HG03045 (cell line): ENCODE measurements at regions not wholly inside any gene's neighbourhood (a gene's known extent, or its start where the extent isn't known, plus 50 kb on each side); places are given as distances from the start of the nearest gene placed in this dataset.
"Not testable (repeated sequence)": the region's sequence is repeated elsewhere in the genome, so short reads cannot be mapped to it uniquely, and the experiment has no call there.

Experiments
- ATAC-seq: cut with Tn5 transposase; IDR thresholded peaks from one replicate; pipeline ENCODE4 v1.9.1; 2021; ENCODE audit warnings: mild to moderate bottlenecking, moderate library complexity; ENCODE audit not compliant: unreplicated experiment

GRCh38 chr5:1958211-1959010 is 75.7 kb upstream of the IRX4 start:
- no peak for ATAC-seq

DNA sequence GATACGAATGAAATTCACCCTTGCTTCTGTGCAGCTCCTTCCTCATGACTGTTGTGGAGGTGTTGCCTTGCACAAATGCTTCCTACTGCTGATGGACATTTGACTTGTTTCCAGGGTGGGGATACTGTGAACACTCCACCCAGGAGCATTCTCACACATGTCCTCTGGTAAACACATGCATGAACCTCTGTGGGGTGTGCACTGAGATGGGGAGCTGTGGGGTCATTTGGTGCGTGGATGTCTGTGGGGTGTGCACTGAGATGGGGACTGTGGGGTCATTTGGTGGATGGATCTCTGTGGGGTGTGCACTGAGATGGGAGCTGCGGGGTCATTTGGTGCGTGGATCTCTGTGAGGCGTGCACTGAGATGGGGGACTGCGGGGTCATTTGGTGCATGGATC is 72.9 kb upstream of the IRX4 start:
- ATAC-seq = no peak

- ATAC-seq = not testable (repeated sequence)
These were observed 71.0 kb upstream of the IRX4 start for GRCh38 chr5:1953710-1954109.

- ATAC-seq = no peak
These were observed 69.8 kb upstream of the IRX4 start for GRCh38 chr5:1952444-1953099.

- no peak for ATAC-seq
These were observed 69.3 kb upstream of the IRX4 start for GRCh38 chr5:1952021-1952420.

DNA sequence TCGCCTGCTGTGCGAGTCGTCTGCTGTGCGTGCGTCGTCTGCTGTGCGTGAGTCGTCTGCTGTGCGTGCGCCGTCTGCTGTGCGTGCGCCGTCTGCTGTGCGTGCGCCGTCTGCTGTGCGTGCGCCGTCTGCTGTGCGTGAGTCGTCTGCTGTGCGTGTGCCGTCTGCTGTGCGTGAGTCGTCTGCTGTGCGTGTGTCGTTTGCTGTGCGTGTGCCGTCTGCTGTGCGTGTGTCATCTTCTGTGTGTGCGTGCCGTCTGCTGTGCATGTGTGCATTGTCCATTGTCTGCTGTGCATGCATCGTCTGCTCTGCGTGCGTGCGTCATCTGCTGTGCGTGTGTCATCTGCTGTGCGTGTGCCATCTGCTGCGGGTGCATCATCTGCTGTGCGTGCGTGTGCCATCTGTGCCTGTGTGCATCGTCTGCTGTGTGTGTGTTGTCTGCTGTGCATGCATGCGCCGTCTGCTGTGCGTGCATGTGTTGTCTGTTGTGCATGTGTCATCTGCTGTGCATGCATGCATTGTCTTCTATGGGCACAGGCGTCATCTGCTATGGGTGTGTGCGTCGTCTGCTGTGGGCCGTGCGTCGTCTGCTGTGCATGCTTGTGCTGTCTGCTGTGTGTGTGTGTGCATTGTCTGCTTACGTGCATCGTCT is 68.6 kb upstream of the IRX4 start:
- no peak for ATAC-seq

GRCh38 chr5:1950708-1951103 is 68.0 kb upstream of the IRX4 start:
- ATAC-seq = no peak

DNA sequence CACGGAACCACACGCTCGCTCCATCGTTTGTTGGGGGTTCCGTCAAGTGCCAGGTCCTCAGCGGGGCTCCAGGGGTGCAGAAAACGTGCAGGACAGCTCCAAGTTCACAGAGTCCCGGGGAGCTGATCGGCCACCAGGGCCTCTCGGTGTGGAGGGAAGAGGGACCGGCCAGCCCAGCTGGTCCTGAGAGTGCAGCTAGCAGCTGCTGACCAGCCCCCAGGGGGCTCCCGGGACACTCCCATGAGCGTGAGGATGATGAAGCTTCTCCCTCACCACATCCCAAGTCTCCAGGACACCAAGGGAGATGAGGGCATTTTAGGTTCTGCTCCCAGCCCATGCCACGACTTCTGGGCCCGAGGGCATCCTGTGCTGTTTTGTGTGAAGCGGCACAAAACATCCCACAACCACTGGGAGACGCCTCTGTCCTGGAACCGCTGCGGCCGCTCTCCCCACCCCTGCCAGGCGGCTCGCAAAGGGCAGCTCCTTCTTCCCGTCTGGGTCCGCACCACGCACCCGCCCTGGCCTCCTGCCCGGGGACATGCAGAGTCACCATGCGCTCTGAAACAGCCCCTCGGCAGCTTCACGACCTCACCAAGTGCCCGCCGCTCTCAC is 67.5 kb upstream of the IRX4 start:
- no peak for ATAC-seq

DNA sequence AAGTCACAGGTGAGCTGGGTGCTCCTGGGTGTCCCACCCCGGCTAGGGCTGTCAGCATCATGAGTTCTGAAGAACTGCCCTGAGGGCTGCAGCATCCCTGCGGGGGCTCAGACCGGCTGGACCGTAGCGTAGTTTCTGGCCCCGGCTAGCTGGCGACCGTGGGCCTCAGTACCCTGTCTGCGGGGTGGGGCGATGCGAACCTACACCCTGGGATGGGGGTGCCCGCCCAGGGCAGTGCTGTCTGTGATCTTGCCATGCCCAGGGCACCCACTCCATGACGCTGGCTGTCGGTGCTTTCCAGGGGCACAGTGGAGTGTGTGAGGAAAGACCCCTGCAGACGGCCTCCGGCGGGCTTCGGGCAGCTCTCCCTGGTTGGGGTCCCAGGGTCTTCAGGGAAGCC is 66.5 kb upstream of the IRX4 start:
- no peak for ATAC-seq

GRCh38 chr5:1948663-1949191 is 66.0 kb upstream of the IRX4 start:
- no peak for ATAC-seq

DNA sequence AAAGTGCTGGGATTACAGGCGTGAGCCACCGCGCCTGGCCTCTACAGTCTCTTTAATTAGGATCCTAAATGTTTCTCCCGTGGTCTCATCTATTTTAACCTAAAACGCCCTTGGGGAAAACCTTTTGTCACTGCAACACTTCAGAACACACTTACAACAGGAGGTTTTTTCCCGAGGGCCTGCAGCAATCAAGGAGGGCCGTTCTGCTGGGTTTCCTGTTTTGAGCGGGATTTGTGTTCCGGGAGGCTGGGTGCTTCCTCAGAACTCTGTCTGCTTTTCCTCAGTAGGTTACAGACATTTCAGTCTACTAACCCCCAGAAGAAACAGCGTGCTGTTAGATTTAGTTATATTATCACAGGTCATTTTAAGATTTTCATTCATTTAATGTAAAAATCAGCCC is 65.4 kb upstream of the IRX4 start:
- ATAC-seq = no peak

- no peak for ATAC-seq
These were observed 64.1 kb upstream of the IRX4 start for GRCh38 chr5:1946776-1947175.

DNA sequence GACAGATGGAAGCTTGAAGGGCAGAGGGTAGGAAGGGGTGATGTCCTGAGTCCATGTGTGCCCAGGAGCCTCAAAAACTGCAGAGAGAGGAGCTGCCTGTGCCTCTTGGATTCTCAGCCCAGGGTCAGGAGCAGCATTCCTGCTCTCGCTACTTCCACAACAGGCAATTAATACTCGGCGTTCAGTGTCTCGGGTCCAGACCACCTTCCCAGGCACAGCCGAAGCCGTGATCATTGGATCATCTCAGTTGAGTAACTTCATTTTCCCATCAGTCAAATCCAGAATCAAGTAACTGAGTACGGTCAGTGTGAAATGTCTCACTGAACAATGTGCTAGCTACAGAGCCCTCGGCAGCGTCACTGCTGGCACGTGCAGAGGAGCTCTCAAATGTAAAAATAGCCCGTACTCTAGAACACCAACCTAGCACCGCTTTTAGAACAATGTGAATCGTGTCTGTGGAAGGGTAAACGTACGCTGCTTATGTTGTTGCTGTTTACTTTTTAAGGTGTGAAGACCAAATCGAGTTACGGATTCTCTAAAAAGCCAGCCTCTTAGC is 63.5 kb upstream of the IRX4 start:
- no peak for ATAC-seq

GRCh38 chr5:1945606-1946005 is 62.9 kb upstream of the IRX4 start:
- ATAC-seq = no peak

DNA sequence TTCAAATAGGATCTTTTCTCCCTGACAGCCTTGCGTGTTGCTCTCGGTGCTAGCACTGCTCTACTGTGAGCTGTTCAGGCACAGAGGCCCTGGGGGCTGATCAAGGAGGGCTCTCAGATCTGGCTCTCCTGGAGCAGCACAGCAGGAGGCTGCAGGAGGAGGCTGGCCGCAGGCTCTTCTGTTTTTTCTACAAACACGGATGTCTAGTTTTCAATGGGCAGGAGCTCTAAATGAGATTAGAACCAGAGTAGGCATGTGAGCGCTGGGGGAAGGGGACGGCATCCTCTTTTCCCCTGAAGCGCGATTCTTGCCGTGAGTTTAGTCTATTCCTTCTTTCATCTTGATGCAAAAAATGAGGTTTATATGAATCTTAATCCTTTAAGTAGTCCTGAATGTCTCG is 61.7 kb upstream of the IRX4 start:
- no peak for ATAC-seq

DNA sequence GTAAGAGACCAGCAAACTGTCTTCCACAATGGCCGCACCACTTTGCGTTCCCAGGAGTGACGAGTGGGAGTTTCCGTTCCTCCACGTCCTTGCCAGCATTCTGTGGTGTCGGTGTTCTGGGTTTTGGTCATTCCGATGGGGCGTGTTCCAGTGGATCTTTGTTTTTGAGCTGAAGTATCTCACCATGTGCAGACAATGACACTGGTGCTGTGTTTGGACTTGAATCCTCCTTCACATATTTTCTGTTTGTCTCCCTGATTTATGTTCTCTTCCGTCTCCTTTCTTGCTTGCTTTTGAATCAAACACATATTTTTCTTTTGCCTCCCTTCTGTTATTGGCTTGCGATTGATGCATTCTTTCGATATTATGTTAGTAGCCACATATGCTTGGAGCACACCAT is 60.8 kb upstream of the IRX4 start:
- no peak for ATAC-seq

DNA sequence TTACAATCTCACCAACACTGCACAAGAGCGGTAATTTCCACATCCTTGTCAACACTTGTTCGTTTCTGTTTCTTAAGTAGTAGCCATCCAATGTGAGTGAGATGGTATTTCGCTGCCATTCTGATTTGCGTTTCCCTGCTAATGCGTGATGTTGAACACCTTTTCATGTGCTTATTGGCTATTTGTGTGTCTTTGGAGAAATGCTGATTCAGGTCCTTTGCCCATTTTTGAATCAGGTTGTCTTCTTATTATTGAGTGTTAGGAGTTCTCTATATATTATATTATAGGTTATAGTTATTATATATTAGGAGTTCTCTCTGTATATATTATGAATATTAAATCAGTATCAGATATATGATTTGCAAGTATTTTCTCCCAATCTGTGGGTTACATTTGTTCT is 59.9 kb upstream of the IRX4 start:
- no peak for ATAC-seq

DNA sequence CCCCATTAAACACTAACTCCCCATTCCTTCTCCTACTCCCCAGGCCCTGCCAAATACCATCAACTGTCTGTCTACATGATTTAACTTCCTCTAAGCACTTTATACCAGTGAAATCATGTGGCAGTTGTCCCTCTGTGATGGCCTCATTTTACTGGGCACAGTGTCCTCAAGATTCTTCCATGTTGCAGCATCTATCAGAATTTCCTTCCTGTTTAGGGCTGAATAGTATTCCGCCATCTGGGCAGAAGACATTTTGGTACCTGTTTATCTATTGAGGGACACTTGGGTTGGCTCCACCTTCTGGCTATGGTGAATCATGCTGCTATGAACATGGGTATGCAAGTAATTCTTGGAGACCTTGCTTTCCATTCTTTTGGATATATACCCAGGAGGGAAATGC is 59.4 kb upstream of the IRX4 start:
- ATAC-seq = no peak

DNA sequence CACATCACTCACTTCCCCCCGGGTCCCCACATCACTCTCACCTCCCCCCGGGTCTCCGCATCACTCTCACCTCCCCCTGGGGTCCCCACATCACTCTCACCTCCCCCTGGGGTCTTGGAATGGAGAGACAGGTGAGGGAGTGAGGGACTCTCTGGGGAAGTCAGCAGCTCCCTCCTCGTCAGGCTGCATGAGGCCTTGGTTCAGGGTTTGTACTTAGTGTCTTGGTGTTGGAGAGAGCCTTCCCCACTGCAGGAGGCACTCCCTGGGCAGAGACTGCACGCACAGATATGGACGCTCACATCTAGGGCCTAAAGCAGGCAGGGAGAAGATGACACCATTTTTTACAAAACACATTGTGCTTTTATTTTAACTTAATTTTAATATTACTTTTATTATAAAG is 56.5 kb upstream of the IRX4 start:
- no peak for ATAC-seq

DNA sequence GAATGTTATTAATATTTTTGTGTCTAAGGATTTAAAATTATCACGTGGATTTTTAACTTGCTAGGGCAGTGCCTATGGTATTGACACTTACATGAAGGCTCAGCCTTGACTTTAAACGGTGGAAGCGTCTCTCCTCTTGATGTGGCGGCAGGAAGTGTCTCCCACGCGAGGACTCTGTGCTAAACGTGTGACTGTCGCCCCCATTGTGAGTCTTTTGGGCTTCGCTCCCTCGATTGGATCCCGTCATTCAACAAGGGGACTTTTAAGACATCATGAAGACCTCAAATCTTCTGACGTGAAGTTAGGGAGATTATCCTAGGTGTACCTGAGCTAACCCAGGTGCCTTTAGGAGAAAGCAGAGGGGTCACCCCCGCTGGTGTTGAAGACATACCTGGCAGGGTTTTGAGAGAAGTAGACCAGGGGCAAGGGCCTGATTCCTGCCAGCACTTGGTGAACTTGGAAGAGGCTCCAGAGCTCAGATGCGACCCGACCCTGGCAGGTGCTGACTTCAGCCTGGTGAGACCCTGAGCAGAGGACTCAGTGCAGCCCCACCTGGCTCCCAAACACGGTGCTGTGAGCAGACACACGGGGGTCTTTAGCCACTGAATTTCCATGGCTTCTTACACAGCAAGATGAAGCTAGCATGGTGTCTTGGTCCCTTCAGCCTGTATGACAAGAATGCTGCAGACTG is 55.7 kb upstream of the IRX4 start:
- no peak for ATAC-seq

DNA sequence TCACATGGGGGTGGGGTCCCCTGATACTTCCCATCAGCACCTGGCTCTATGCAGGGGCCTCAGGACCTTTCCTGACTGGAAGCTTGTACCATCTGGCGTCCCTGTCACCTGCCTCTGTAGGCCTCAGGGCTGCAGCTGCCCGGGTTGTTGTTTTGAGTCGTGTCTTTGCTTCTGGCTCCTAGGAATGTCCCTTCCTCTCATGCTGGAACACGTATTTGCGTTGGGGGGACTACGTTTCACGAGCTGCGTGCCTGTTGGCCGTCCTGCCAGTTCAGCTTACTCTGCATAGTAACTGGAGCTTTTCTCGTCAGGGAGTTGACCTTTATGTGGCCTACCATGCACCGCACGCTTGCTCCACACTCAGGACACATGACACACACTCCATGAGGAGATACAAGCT is 54.9 kb upstream of the IRX4 start:
- ATAC-seq = no peak
